SK-MEL-5 (cell line): ENCODE measurements at regions not wholly inside any gene's neighbourhood (a gene's known extent, or its start where the extent isn't known, plus 50 kb on each side); places are given as distances from the start of the nearest gene placed in this dataset.
"Not testable (repeated sequence)": the region's sequence is repeated elsewhere in the genome, so short reads cannot be mapped to it uniquely, and the experiment has no call there.

Source experiments
- DNase-seq: peaks from one replicate; pipeline ENCODE4 v3.0.0-alpha.2; 2016; ENCODE audit warnings: low read depth, low spot score
- in situ Hi-C: cut with HindIII; loops from 2 replicates; pipeline ENCODE4 v1.10.0; 2016; ENCODE audit warnings: low sequenced_read_pairs, high pct_unique_total_duplicates, low pct_unique_long_range_greater_than_20kb

- DNase-seq: no peak
- in situ Hi-C loops: no loop called here
Measured at GRCh38 chr16:22687031-22687530, 126.9 kb upstream of the HS3ST2 start.

DNA sequence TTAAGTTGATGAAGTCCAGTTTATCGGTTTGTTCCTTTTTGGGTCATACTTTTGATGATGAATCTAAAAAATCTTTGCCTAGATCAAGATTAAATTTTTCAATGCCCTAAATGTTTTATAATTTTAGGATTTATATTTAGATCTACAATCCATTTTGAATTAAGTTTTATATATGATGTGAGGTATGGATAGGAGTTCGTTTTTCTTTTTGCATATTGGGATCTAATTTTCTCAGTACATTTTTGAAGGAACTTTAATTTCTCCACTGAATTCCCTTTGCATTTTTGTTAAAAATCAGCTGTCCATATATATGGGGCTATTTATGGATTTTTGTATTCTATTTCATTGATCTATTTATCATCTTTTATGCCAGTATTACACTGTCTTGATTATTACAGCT is 125.5 kb upstream of the HS3ST2 start:
- DNase-seq: no peak
- in situ Hi-C loops: no loop called here

DNA sequence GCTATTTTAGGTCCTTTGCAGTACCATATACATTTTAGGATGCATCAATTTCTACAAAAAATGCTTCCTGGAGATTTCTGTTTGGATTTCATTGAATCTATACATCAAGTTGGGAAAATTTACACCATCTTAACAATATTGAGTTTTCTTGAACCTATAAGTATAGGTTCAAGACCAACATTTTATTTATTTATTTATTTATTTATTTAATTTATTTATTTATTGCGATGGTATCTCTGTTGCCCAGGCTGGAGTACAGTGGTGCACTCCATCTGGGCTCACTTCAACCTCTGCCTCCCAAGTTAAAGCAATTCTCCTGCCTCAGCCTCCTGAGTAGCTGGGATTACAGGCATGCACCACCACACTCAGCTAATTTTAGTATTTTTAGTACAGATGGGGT is 125.0 kb upstream of the HS3ST2 start:
- in situ Hi-C loops: no loop called here
- DNase-seq: no peak

DNA sequence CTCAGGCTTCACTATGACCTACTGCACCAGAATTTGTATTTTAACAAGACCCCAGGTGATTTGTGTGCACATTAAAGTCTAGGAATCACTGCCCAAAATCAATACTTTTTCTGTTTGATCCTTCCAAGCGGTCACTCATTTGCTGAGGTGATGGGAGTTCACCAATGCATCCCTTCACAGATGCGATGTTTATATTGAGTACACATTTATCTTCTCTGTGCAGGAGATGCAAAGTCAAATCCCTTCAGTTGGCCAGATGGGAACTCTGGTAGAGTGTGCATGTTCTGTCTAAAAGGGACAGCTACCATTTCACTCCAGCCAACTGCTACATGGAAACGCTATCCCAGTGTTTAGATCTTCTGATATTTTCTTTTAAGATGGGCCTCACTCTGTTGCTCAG is 122.6 kb upstream of the HS3ST2 start:
- no peak for DNase-seq
- in situ Hi-C loops: no loop called here

DNA sequence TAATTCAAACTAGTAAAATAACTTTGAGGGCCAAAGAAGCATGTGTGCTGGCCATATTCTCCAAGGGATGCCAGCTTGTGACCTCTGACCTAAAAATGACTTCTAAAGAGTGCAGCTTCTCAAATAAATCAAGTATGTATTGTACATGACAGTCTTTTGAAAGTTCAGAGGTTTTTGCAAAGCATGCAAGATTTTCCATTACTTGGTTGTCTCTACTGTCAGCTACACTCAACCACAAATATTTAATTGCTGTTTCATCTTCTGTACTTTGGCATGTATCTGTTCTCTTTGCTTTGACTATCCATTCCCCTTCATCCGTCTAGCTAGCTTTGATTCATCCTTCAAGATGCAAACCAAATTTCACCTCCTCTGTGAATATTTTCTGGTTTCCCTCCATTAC is 121.9 kb upstream of the HS3ST2 start:
- in situ Hi-C loops: no loop called here
- no peak for DNase-seq

DNA sequence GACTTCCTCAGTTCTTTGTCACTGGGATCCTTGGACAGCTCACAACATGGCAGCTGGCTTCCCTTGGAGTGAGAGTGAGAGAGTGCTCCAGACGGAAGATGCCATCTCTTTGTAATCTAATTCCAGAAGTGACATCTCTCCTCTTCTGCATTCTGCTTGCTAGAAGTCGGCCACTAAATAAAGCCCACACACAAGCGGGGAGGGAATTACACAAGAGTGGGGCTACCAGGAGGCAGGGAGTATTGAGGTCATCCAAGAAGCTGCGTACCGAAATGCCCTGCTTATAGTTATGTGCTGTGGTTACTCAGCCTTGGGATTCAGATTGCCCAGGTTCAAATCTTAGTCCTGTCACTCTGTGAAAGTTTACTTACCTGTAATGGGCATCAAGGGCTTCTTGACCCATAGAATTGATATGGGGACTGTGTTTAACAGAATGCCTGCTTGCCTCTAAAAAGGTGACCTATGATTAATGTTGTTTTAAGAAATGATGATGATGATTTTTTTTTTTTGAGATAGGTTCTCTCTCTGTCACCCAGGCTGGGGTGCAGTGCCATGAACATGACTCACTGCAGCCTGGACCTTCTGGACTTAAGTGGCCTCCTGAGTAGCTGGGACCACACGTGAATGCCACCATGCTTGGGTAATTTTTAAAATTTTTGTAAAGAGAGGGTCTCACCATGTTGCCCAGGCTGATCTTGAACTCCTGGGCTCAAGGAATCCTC is 120.9 kb upstream of the HS3ST2 start:
- in situ Hi-C loops: no loop called here
- no peak for DNase-seq

GRCh38 chr16:22693638-22694340 is 120.2 kb upstream of the HS3ST2 start:
- no peak for DNase-seq
- in situ Hi-C loops: no loop called here

- in situ Hi-C loops: no loop called here
- DNase-seq: no peak
Measured at GRCh38 chr16:22694887-22695382, 119.0 kb upstream of the HS3ST2 start.

- DNase-seq, in situ Hi-C loops: not testable (repeated sequence)
Measured at GRCh38 chr16:22695773-22696172, 118.2 kb upstream of the HS3ST2 start.

DNA sequence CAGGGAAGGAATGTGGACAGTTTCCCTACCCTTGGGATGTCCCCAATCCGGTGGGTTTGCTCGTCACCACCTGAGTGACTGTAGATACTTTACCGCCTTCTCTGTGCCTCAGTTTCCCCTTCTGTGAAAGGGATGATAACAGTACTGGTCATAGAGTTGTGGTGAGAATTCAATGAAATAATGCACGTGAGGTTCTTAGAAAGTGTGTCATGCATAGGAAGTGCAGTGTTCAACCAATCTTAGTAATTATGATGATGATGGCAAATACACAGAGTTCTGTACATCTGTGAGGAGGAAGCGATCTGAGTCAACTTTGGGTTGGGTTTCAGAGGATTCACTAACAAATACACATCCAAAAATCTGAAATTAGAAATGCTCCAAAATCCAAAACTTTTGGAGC is 114.6 kb upstream of the HS3ST2 start:
- in situ Hi-C loops: no loop called here
- DNase-seq: no peak

DNA sequence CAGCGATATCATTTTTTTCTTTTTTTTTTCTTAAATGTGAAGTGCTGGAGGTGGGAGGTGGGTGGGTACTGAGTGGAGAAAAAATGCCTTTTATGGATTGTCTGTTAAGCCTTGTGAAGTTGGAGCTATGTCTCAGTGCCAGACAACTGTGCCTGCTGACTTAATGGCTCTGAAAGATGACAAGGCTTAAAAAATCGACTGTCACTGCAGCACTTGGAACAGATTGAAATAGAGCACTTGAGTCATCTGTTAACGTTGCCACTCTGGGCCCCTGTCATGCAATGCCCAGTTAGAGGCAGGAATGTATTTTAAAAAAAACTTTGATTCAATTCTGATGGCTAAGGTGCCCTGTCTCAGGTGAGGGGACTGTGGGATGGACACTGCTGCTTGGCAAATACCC is 108.2 kb upstream of the HS3ST2 start:
- no peak for DNase-seq
- in situ Hi-C loops: no loop called here

DNA sequence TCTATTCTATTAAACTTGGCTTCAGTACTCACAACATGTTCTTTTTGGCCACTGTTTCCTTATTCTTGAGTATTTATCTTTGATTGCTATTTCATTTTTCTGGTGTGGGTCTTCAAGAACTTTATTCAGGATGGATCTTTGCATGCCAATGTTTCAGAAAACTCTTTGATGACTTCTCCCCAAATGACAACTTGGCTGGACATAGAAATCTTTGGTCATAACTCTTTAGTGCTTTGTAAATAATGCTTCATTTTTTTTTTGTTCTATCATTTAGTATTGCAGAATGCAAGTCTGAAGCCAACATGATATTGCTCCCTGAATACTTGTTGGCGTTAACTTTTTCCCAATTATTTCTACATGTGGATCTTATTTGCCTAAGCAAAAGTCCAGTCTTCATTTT is 103.6 kb upstream of the HS3ST2 start:
- in situ Hi-C loops: no loop called here
- no peak for DNase-seq

DNA sequence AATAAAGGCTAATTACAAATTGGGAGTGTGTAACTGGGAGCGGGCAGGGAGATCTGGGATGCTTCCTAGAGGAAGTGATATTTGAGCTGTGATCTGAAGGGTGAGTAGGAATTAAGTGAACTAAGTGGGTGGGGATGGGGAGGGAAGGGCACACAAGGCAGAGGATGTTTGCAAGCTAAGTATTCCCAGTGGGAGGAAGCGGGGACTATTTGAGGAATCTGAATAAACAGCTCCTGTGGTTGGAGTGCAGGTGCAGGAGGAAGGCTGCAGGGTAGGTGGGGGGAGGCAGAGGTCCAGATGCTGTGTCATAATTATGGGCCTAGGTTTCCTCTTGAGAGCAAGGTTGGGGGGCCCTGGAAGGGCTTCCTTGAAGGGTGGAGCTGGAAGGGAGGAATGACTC is 102.1 kb upstream of the HS3ST2 start:
- no peak for DNase-seq
- in situ Hi-C loops: no loop called here

- no peak for DNase-seq
- in situ Hi-C loops: no loop called here
Measured at GRCh38 chr16:22712471-22712870, 101.5 kb upstream of the HS3ST2 start.

DNA sequence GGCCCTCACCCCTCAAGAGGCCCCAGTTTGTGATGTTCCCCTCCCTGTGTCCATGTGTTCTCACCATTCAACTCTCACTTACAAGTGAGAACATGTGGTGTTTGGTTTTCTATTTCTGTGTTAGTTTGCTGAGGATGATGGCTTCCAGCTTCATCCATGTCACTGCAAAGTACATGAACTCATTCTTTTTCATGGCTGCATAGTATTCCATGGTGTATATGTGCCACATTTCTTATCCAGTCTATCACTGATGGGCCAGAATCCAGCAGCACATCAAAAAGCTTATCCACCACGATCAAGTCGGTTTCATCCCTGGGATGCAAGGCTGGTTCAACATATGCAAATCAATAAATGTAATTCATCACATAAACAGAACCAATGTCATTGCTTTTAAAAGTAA is 95.4 kb upstream of the HS3ST2 start:
- in situ Hi-C loops, DNase-seq: not testable (repeated sequence)

- in situ Hi-C loops: no loop called here
- DNase-seq: no peak
Measured at GRCh38 chr16:22719945-22720344, 94.0 kb upstream of the HS3ST2 start.

DNA sequence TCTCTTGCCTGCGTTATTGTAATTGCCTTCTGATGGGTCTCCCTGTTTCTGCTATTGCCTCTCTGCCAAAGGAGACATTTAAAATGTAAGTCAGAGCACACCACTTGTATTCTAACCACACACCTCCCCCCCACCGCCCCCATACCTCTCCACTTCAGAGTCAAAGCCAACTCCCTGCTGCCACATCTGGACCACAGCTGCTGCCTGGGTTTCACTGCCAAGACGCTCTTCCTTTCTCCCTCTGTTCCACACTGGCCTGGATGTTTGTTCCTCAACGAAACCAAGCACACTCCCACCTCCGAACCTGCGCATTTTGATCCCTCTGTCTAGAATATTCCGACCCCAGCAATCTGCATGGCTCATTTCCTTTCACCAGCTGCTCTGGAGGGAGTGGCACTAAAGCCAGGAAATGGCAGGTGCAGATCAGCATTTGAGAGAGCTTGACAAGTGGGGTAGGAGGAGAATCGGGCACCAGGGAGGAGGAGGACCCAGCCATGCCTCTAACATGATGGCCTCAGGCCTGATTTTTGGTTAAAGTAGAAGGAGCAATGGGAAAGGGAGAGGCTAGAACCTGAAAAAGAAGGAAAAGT is 92.4 kb upstream of the HS3ST2 start:
- DNase-seq: no peak
- in situ Hi-C loops: no loop called here
